ENCODE measurements at regions not wholly inside any gene's neighbourhood (a gene's known extent, or its start where the extent isn't known, plus 50 kb on each side); places are given as distances from the start of the nearest gene placed in this dataset.

- no peak for TF ChIP-seq POLR2AphosphoS5 (IDR thresholded peaks at IDR 0.05; ENCODE audit: low read depth, low read length)
- TF ChIP-seq FOXP2 (optimal IDR thresholded peaks at IDR 0.05; ENCODE audit: borderline replicate concordance, extremely low read depth, extremely low read length, insufficient read depth) = no peak
- no peak for TF ChIP-seq REST (IDR thresholded peaks at IDR 0.05; ENCODE audit: insufficient read depth in 1 of 2, low read depth in 2 of 2, low read length in 2 of 2)
- TF ChIP-seq TAF1 (IDR thresholded peaks at IDR 0.05; ENCODE audit: borderline replicate concordance, insufficient read depth, low read length) = no peak
- TF ChIP-seq SIN3A (IDR thresholded peaks at IDR 0.05; ENCODE audit: borderline replicate concordance, insufficient read depth, low read length) = no peak
Measured at GRCh38 chr12:75587340-75588106, 76.1 kb upstream of the KRR1 start.

GRCh38 chr12:75585330-75585729, 73.9 kb upstream of the KRR1 start:
- TF ChIP-seq SIN3A (IDR thresholded peaks at IDR 0.05; ENCODE audit: borderline replicate concordance, insufficient read depth, low read length) = no peak
- TF ChIP-seq REST (IDR thresholded peaks at IDR 0.05; ENCODE audit: insufficient read depth in 1 of 2, low read depth in 2 of 2, low read length in 2 of 2) = no peak
- no peak for TF ChIP-seq TAF1 (IDR thresholded peaks at IDR 0.05; ENCODE audit: borderline replicate concordance, insufficient read depth, low read length)
- no peak for TF ChIP-seq POLR2AphosphoS5 (IDR thresholded peaks at IDR 0.05; ENCODE audit: low read depth, low read length)
- no peak for TF ChIP-seq FOXP2 (optimal IDR thresholded peaks at IDR 0.05; ENCODE audit: borderline replicate concordance, extremely low read depth, extremely low read length, insufficient read depth)

- TF ChIP-seq SIN3A (IDR thresholded peaks at IDR 0.05; ENCODE audit: borderline replicate concordance, insufficient read depth, low read length) (no peak), REST (IDR thresholded peaks at IDR 0.05; ENCODE audit: insufficient read depth in 1 of 2, low read depth in 2 of 2, low read length in 2 of 2) (no peak), FOXP2 (optimal IDR thresholded peaks at IDR 0.05; ENCODE audit: borderline replicate concordance, extremely low read depth, extremely low read length, insufficient read depth) (no peak), TAF1 (IDR thresholded peaks at IDR 0.05; ENCODE audit: borderline replicate concordance, insufficient read depth, low read length) (no peak), POLR2AphosphoS5 (IDR thresholded peaks at IDR 0.05; ENCODE audit: low read depth, low read length) (no peak)
Measured at GRCh38 chr12:75583355-75583754, 71.9 kb upstream of the KRR1 start.

- TF ChIP-seq POLR2AphosphoS5 (IDR thresholded peaks at IDR 0.05; ENCODE audit: low read depth, low read length) (no peak), TAF1 (IDR thresholded peaks at IDR 0.05; ENCODE audit: borderline replicate concordance, insufficient read depth, low read length) (no peak), REST (IDR thresholded peaks at IDR 0.05; ENCODE audit: insufficient read depth in 1 of 2, low read depth in 2 of 2, low read length in 2 of 2) (no peak), FOXP2 (optimal IDR thresholded peaks at IDR 0.05; ENCODE audit: borderline replicate concordance, extremely low read depth, extremely low read length, insufficient read depth) (no peak), SIN3A (IDR thresholded peaks at IDR 0.05; ENCODE audit: borderline replicate concordance, insufficient read depth, low read length) (no peak)
Measured at GRCh38 chr12:75581515-75581914, 70.1 kb upstream of the KRR1 start.

All from PFSK-1 (cell line).